HCT116 (cell line): ENCODE measurements at regions not wholly inside any gene's neighbourhood (a gene's known extent, or its start where the extent isn't known, plus 50 kb on each side); places are given as distances from the start of the nearest gene placed in this dataset.

ENCODE experiments used
- ATAC-seq: fragments of 200-7000 bp; cut with Tn5 transposase; 2 replicates; pipeline ENCODE4 v1.9.1; 2020; ENCODE audit warnings: mild to moderate bottlenecking, moderate library complexity
- BruUV-seq: library from RNA; stranded (reverse); fragments of 400-500 nt; replicated peaks from 2 replicates; lab custom pipeline; 2021; lab: Mats Ljungman, UMichigan
- CTCF ChIA-PET: fragments of 300-600 bp; sonication (Branson Sonifier 250); formaldehyde crosslinking; loops from one replicate; lab custom pipeline; 2021; ENCODE audit warnings: antibody characterized with exemption; lab: Charles Lee
- POLR2A ChIA-PET: fragments of 300-600, 350-600 bp; sonication (Branson Sonifier 250); formaldehyde crosslinking; loops from one replicate; lab custom pipeline; 2021; ENCODE audit warnings: antibody characterized with exemption; lab: Charles Lee
- RAD21 ChIA-PET, 2 experiments: fragments of 300-600 bp; sonication (Branson Sonifier 250); formaldehyde crosslinking; loops; one replicate each; lab custom pipeline; 2023; ENCODE audit warnings: low total read pairs in 2 of 2; ENCODE audit not compliant: uncharacterized antibody in 2 of 2, unreplicated experiment in 2 of 2, low non-redundant PET in 1 of 2; lab: Charles Lee
- DNase-seq: peaks from one replicate; pipeline ENCODE4 v3.0.0-alpha.2; 2010; ENCODE audit warnings: low read depth, low spot score
- H2AFZ ChIP-seq: fragments of 200-600 bp; shearing (Covaris generic), sonication (generic); 2 replicates; pipeline ENCODE4 v1.6.1; 2017; ENCODE audit warnings: low read depth, mixed run types, mixed read lengths, antibody characterized with exemption, low read length; ENCODE audit not compliant: poor library complexity, severe bottlenecking
- H3K27ac ChIP-seq: 2 replicates; pipeline ENCODE4 v1.5.1; 2012; ENCODE audit warnings: low read depth, low read length
- H3K27me3 ChIP-seq: fragments of 200-600 bp; sonication (generic); 2 replicates; pipeline ENCODE4 v1.6.1; 2016; ENCODE audit warnings: mixed run types, low read length, mixed read lengths; ENCODE audit not compliant: insufficient read depth
- H3K36me3 ChIP-seq, 2 experiments: fragments of 200-500 bp in 1 of 2; fragments of 200-600 bp in 1 of 2; sonication (Bioruptor generic) in 1 of 2; sonication (generic) in 1 of 2; 2 replicates each; pipeline versions ENCODE4 v1.5.1 to v1.6.1; 2014 to 2016; ENCODE audit warnings: low read length in 2 of 2, inconsistent platforms in 1 of 2, mixed read lengths in 1 of 2, mixed run types in 1 of 2; ENCODE audit not compliant: insufficient read depth in 2 of 2, control insufficient read depth in 1 of 2
- H3K4me1 ChIP-seq, 2 experiments: fragments of 200-600 bp in 1 of 2; sonication (generic) in 1 of 2; 2 replicates each; pipeline versions ENCODE4 v1.5.1 to v1.6.1; 2012 to 2017; ENCODE audit warnings: low read length in 2 of 2, inconsistent platforms in 1 of 2, mild to moderate bottlenecking in 1 of 2, mixed read lengths in 1 of 2, mixed run types in 1 of 2, moderate library complexity in 1 of 2; ENCODE audit not compliant: insufficient read depth in 2 of 2, control insufficient read depth in 1 of 2
- H3K4me2 ChIP-seq: fragments of 200-600 bp; sonication (generic); 2 replicates; pipeline ENCODE4 v1.6.1; 2017; ENCODE audit warnings: mixed run types, low read length, mixed read lengths
- H3K4me3 ChIP-seq, 2 experiments: fragments of 200-600 bp in 1 of 2; sonication (generic) in 1 of 2; replicated peaks in 1 of 2; 2 replicates each; pipeline ENCODE4 v1.5.1; 2011 to 2016; ENCODE audit warnings: low read length in 2 of 2, control low read depth in 1 of 2, low read depth in 1 of 2, mild to moderate bottlenecking in 1 of 2, mixed read lengths in 1 of 2, mixed run types in 1 of 2
- H3K79me2 ChIP-seq: fragments of 200-600 bp; sonication (generic); 2 replicates; pipeline ENCODE4 v1.6.1; 2017; ENCODE audit warnings: mild to moderate bottlenecking, mixed run types, low read length, moderate library complexity, mixed read lengths; ENCODE audit not compliant: insufficient read depth
- H3K9ac ChIP-seq: fragments of 200-600 bp; sonication (generic); 2 replicates; pipeline ENCODE4 v1.6.1; 2016; ENCODE audit warnings: low read length, mixed read lengths
- H3K9me2 ChIP-seq: fragments of 200-600 bp; sonication (generic), shearing (Covaris generic); 2 replicates; pipeline ENCODE4 v1.6.1; 2017; ENCODE audit warnings: mixed run types, mild to moderate bottlenecking, moderate library complexity; ENCODE audit not compliant: insufficient read depth
- H3K9me3 ChIP-seq, 2 experiments: fragments of 200-500 bp in 1 of 2; fragments of 200-600 bp in 1 of 2; sonication (Bioruptor generic) in 1 of 2; sonication (generic) in 1 of 2; 2 replicates each; pipeline ENCODE4 v1.6.1; 2014 to 2017; ENCODE audit warnings: low read length in 2 of 2, mixed read lengths in 2 of 2, inconsistent platforms in 1 of 2, low read depth in 1 of 2, mild to moderate bottlenecking in 1 of 2, mixed run types in 1 of 2, moderate library complexity in 1 of 2; ENCODE audit not compliant: control insufficient read depth in 1 of 2, insufficient read depth in 1 of 2
- H4K20me1 ChIP-seq: fragments of 200-600 bp; sonication (generic), shearing (Covaris generic); 2 replicates; pipeline ENCODE4 v1.6.1; 2017; ENCODE audit warnings: mixed run types, mild to moderate bottlenecking, moderate library complexity; ENCODE audit not compliant: insufficient read depth
- CEBPB ChIP-seq: IDR thresholded peaks from 2 replicates; pipeline ENCODE4 v1.6.1; 2012; ENCODE audit warnings: low read depth
- EZH2 ChIP-seq: fragments of 200-600 bp; sonication (generic); IDR thresholded peaks from 2 replicates; pipeline ENCODE4 v1.6.1; 2017; ENCODE audit warnings: antibody characterized with exemption, mixed run types
- EZH2phosphoT487 ChIP-seq: fragments of 200-600 bp; IDR thresholded peaks from 2 replicates; pipeline ENCODE4 v1.6.1; 2018; ENCODE audit warnings: antibody characterized with exemption, borderline replicate concordance
- POLR2A ChIP-seq: IDR thresholded peaks from 2 replicates; pipeline ENCODE4 v1.7.0; 2011; ENCODE audit warnings: borderline replicate concordance; ENCODE audit not compliant: insufficient read depth, insufficient read length; ENCODE audit errors: extremely low read depth
- POLR2AphosphoS5 ChIP-seq: IDR thresholded peaks from 2 replicates; pipeline ENCODE4 v1.6.1; 2011; ENCODE audit warnings: mild to moderate bottlenecking, low read depth, low read length, moderate library complexity
- RAD21 ChIP-seq: IDR thresholded peaks from 2 replicates; pipeline ENCODE4 v1.6.1; 2012; ENCODE audit warnings: low read depth, mild to moderate bottlenecking
- SIN3A ChIP-seq: IDR thresholded peaks from 2 replicates; pipeline ENCODE4 v1.6.1; 2012; ENCODE audit warnings: low read depth
- SRF ChIP-seq: IDR thresholded peaks from 2 replicates; pipeline ENCODE4 v1.6.1; 2012; ENCODE audit warnings: low read depth
- TCF7L2 ChIP-seq: IDR thresholded peaks from 2 replicates; pipeline ENCODE4 v1.7.0; 2011; ENCODE audit warnings: borderline replicate concordance, inconsistent platforms; ENCODE audit not compliant: insufficient read depth, insufficient read length; ENCODE audit errors: extremely low read depth
- ZNF274 ChIP-seq: fragments of 200-500 bp; sonication (Bioruptor generic); IDR thresholded peaks from 2 replicates; pipeline ENCODE4 v1.6.1; 2014; ENCODE audit warnings: mild to moderate bottlenecking, low read depth, low read length, inconsistent platforms
- intact Hi-C: fragments of 100-400 bp; cut with micrococcal nuclease; formaldehyde crosslinking; loops from 2 replicates; pipeline ENCODE4 v1.10.0; 2022
- TF ChIP-seq, protein P1 (sequence below): IDR thresholded peaks from 2 replicates; pipeline ENCODE4 v1.6.1; 2012; ENCODE audit warnings: low read depth

- TF ChIP-seq, protein P1, sequence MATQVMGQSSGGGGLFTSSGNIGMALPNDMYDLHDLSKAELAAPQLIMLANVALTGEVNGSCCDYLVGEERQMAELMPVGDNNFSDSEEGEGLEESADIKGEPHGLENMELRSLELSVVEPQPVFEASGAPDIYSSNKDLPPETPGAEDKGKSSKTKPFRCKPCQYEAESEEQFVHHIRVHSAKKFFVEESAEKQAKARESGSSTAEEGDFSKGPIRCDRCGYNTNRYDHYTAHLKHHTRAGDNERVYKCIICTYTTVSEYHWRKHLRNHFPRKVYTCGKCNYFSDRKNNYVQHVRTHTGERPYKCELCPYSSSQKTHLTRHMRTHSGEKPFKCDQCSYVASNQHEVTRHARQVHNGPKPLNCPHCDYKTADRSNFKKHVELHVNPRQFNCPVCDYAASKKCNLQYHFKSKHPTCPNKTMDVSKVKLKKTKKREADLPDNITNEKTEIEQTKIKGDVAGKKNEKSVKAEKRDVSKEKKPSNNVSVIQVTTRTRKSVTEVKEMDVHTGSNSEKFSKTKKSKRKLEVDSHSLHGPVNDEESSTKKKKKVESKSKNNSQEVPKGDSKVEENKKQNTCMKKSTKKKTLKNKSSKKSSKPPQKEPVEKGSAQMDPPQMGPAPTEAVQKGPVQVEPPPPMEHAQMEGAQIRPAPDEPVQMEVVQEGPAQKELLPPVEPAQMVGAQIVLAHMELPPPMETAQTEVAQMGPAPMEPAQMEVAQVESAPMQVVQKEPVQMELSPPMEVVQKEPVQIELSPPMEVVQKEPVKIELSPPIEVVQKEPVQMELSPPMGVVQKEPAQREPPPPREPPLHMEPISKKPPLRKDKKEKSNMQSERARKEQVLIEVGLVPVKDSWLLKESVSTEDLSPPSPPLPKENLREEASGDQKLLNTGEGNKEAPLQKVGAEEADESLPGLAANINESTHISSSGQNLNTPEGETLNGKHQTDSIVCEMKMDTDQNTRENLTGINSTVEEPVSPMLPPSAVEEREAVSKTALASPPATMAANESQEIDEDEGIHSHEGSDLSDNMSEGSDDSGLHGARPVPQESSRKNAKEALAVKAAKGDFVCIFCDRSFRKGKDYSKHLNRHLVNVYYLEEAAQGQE, result no peak
- no peak for TF ChIP-seq POLR2AphosphoS5
- TF ChIP-seq EZH2phosphoT487, result no peak
- TF ChIP-seq TCF7L2, result no peak
- no peak for TF ChIP-seq RAD21
- no peak for TF ChIP-seq POLR2A
- no peak for TF ChIP-seq EZH2
- no peak for TF ChIP-seq CEBPB
- no peak for TF ChIP-seq SIN3A
- TF ChIP-seq ZNF274, result no peak
These were observed 1431.5 kb downstream of the BRINP3 start (continued) for GRCh38 chr1:189046127-189046526.

DNA sequence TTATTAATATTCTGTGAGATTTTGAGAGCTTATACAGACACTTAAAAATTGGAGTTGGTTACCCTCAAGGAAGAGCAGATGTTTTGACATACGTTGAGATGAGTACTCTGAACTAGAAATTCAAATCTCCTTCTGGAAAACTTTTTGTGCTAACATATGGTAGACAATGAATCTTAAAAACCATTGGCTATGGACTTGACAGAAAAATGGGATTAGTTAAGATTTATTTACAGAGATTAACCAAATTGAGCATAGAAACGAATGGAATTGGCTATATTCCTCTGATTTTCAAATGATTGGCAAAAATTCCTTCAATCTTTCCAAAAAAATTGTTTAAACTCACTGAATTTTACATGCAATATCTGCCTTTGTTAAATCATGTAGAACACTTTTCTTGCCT lies 1392.9 kb downstream of the BRINP3 start:
- no peak overlapping the region for H3K4me2 ChIP-seq
- H2AFZ ChIP-seq, result no peak overlapping the region
- no peaks in the 10 kb centered on the region for H4K20me1 ChIP-seq
- ChIA-PET RAD21 (no interaction called here), CTCF (no interaction called here), POLR2A (no interaction called here)
- no peak for TF ChIP-seq SRF
- ATAC-seq (no peak), DNase-seq (no peak)
- no peaks in the 10 kb centered on the region for H3K27me3 ChIP-seq
- no peak overlapping the region for H3K27ac ChIP-seq
- no peak overlapping the region for H3K9ac ChIP-seq
- no peaks in the 10 kb centered on the region for H3K79me2 ChIP-seq
- no peaks in the 10 kb centered on the region for H3K36me3 ChIP-seq
- intact Hi-C loops, result no loop called here
- H3K4me3 ChIP-seq, result no peak overlapping the region
- no peaks in the 10 kb centered on the region for H3K4me1 ChIP-seq
- H3K9me2 ChIP-seq, result no peaks in the 10 kb centered on the region
- H3K9me3 ChIP-seq, result no peaks in the 10 kb centered on the region
- BruUV-seq, result no TSS peak
